T-helper 1 cell treated with Interleukin-12 subunit alpha and Interleukin-12 subunit beta and Interleukin-4 antibody, amounts not matched to agents 30 ng/mL and 1 ng/mL, for 36 hours (primary cell): ENCODE measurements at regions not wholly inside any gene's neighbourhood (a gene's known extent, or its start where the extent isn't known, plus 50 kb on each side); places are given as distances from the start of the nearest gene placed in this dataset.
"Not testable (repeated sequence)": the region's sequence is repeated elsewhere in the genome, so short reads cannot be mapped to it uniquely, and the experiment has no call there.

Experiments
- intact Hi-C: fragments of 100-400 bp; cut with micrococcal nuclease; formaldehyde crosslinking; loops from one replicate; pipeline ENCODE4 v1.15.1; 2024

GRCh38 chrX:2640436-2641150 is 50.5 kb upstream of the CD99 start:
- intact Hi-C loops, result no loop called here

- intact Hi-C loops, result no loop called here
Measured at GRCh38 chrX:2638279-2638678, 52.8 kb upstream of the CD99 start.

GRCh38 chrX:2635342-2635741 is 55.8 kb upstream of the CD99 start:
- intact Hi-C loops, result no loop called here

- intact Hi-C loops, result no loop called here
Measured at GRCh38 chrX:2632533-2633504, 58.3 kb upstream of the CD99 start.

GRCh38 chrX:2631743-2632532 is 59.2 kb upstream of the CD99 start:
- intact Hi-C loops, result no loop called here

- intact Hi-C loops, result not testable (repeated sequence)
Measured at GRCh38 chrX:2630935-2631742, 60.0 kb upstream of the CD99 start.

- intact Hi-C loops, result not testable (repeated sequence)
Measured at GRCh38 chrX:2630008-2630934, 60.8 kb upstream of the CD99 start.

- intact Hi-C loops, result loop anchor here (2.0 to 5.0 kb wide), 2 partner anchors 67 to 1382 kb away; no protein-coding TSS in a partner anchor
Measured at GRCh38 chrX:2629316-2630007, 61.6 kb upstream of the CD99 start.

- intact Hi-C loops, result loop anchor here (2.0 to 5.0 kb wide), 2 partner anchors 68 to 1382 kb away; no protein-coding TSS in a partner anchor
Measured at GRCh38 chrX:2628751-2629315, 62.3 kb upstream of the CD99 start.

GRCh38 chrX:2627272-2627867 is 63.7 kb upstream of the CD99 start:
- intact Hi-C loops, result loop anchor here (1.0 to 5.0 kb wide), 6 partner anchors 18 to 1380 kb away; no protein-coding TSS in a partner anchor

- intact Hi-C loops, result loop anchor here (1.0 to 5.0 kb wide), 6 partner anchors 17 to 1379 kb away; no protein-coding TSS in a partner anchor
Measured at GRCh38 chrX:2626750-2627149, 64.3 kb upstream of the CD99 start.

GRCh38 chrX:2620576-2620975 is 70.5 kb upstream of the CD99 start:
- intact Hi-C loops, result no loop called here

- intact Hi-C loops, result no loop called here
Measured at GRCh38 chrX:2618516-2618915, 72.6 kb upstream of the CD99 start.

- intact Hi-C loops, result no loop called here
Measured at GRCh38 chrX:2614911-2615310, 76.2 kb upstream of the CD99 start.

- intact Hi-C loops, result no loop called here
Measured at GRCh38 chrX:2610246-2611170, 80.6 kb upstream of the CD99 start.

GRCh38 chrX:2609431-2610238 is 81.5 kb upstream of the CD99 start:
- intact Hi-C loops, result loop anchor here (1.0 kb wide), 8 partner anchors 16 to 1217 kb away; partner anchors contain the start of genes AKAP17A, CD99 and SLC25A6
